Upper lobe of left lung (tissue), 6 donors: ENCODE measurements at regions not wholly inside any gene's neighbourhood (a gene's known extent, or its start where the extent isn't known, plus 50 kb on each side); places are given as distances from the start of the nearest gene placed in this dataset.
A peak's percentile ranks its signal among the peaks of the same experiment; 100 is the strongest.

Source experiments
- ATAC-seq, 2 donors: fragments of 200-7000 bp; cut with Tn5 transposase; one replicate each; pipeline ENCODE4 v1.9.1; 2022; ENCODE audit warnings: mild to moderate bottlenecking in 2 of 2, moderate library complexity in 2 of 2; ENCODE audit not compliant: low FRiP score in 2 of 2
- DNase-seq, 2 donors: peaks; one replicate each; pipeline ENCODE4 v3.0.0-alpha.2; 2019 to 2020
- H3K27ac ChIP-seq, 4 donors: fragments of 200-600 bp; sonication (generic); one replicate each; pipeline ENCODE4 v1.5.1; 2016 to 2019
- H3K27me3 ChIP-seq, 4 donors: fragments of 200-600 bp; sonication (generic); one replicate each; pipeline ENCODE4 v1.5.1; 2017 to 2019
- H3K36me3 ChIP-seq, 4 donors: fragments of 200-600 bp; sonication (generic); one replicate each; pipeline ENCODE4 v1.5.1; 2016 to 2019
- H3K4me1 ChIP-seq, 4 donors: fragments of 200-600 bp; sonication (generic); one replicate each; pipeline ENCODE4 v1.5.1; 2018 to 2019
- H3K4me3 ChIP-seq, 4 donors: fragments of 200-600 bp; sonication (generic); one replicate each; pipeline ENCODE4 v1.5.1; 2017 to 2019; ENCODE audit warnings: mild to moderate bottlenecking in 2 of 4, moderate library complexity in 1 of 4
- H3K9me3 ChIP-seq, 4 donors: fragments of 200-600 bp; sonication (generic); one replicate each; pipeline ENCODE4 v1.5.1; 2018 to 2019
- EP300 ChIP-seq, 4 donors: sonication (generic); formaldehyde crosslinking; IDR thresholded peaks; one replicate each; pipeline ENCODE4 v1.5.1; 2017; ENCODE audit warnings: antibody characterized with exemption in 4 of 4, control low read depth in 2 of 4
- POLR2A ChIP-seq, 4 donors: fragments of 450-650 bp; IDR thresholded peaks; one replicate each; pipeline ENCODE4 v1.5.1; 2016 to 2017; ENCODE audit warnings: antibody characterized with exemption in 4 of 4, mild to moderate bottlenecking in 2 of 4
- POLR2AphosphoS5 ChIP-seq, 2 donors: sonication (generic); formaldehyde crosslinking; IDR thresholded peaks; one replicate each; pipeline ENCODE4 v1.5.1; 2017; ENCODE audit warnings: antibody characterized with exemption in 2 of 2
- WGBS, 2 donors: methylation state at CpG; one replicate each; pipeline ENCODE4 v1.1.5; 2017 to 2018; 5-methylcytosine and 5-hydroxymethylcytosine counted together
- TF ChIP-seq, protein P1 (sequence below), 6 experiments: fragments of 450-650 bp in 4 of 6; fragments of 200-600 bp in 2 of 6; sonication (generic) in 2 of 6; IDR thresholded peaks; one replicate each; pipeline ENCODE4 v1.5.1; 2016 to 2019; ENCODE audit warnings: antibody characterized with exemption in 6 of 6
- donor health status: DM: no; HTN: no; CAD: no; lungs with moderate emphysema.
- donor health status: DM: no; HTN: yes; CAD: no; lungs with severe emphysema.

DNA sequence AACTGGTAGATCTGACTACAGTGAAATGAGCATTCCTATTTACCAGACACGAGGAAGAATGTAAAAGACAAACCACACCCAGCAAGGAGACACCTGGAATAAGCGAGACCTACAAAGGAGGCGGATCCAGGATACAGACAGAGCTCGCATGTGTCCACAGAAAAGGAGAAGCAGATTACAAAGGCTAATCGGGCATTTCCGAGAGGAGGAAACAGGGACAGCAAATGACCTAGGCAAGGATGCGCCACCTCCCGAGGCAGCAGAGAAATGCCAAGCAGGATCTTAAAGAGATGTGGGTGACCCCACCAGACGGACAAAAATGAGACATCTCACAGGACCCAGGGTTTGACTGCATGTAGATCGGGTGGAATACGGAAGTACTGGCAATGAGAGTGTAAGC lies 63.2 kb upstream of the IQSEC1 start:
- Histone ChIP-seq H3K27ac (no peak overlapping the region), H3K4me3 (no peak overlapping the region), H3K9me3 (no peaks in the 10 kb centered on the region), H3K36me3 (no peaks in the 10 kb centered on the region), H3K4me1 (no peaks in the 10 kb centered on the region), H3K27me3 (no peaks in the 10 kb centered on the region)
- WGBS, 2 donors = 65 to 68% methylated on average over 11 of the region's 11 CpGs
- ATAC-seq (no peak), DNase-seq (no peak)
- no peak for TF ChIP-seq POLR2A (IDR thresholded peaks at IDR 0.05)
- no peak for TF ChIP-seq POLR2AphosphoS5 (IDR thresholded peaks at IDR 0.05)
- TF ChIP-seq, protein P1, sequence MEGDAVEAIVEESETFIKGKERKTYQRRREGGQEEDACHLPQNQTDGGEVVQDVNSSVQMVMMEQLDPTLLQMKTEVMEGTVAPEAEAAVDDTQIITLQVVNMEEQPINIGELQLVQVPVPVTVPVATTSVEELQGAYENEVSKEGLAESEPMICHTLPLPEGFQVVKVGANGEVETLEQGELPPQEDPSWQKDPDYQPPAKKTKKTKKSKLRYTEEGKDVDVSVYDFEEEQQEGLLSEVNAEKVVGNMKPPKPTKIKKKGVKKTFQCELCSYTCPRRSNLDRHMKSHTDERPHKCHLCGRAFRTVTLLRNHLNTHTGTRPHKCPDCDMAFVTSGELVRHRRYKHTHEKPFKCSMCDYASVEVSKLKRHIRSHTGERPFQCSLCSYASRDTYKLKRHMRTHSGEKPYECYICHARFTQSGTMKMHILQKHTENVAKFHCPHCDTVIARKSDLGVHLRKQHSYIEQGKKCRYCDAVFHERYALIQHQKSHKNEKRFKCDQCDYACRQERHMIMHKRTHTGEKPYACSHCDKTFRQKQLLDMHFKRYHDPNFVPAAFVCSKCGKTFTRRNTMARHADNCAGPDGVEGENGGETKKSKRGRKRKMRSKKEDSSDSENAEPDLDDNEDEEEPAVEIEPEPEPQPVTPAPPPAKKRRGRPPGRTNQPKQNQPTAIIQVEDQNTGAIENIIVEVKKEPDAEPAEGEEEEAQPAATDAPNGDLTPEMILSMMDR (IDR thresholded peaks at IDR 0.05) = no peak
- TF ChIP-seq EP300 (IDR thresholded peaks at IDR 0.05) = no peak

DNA sequence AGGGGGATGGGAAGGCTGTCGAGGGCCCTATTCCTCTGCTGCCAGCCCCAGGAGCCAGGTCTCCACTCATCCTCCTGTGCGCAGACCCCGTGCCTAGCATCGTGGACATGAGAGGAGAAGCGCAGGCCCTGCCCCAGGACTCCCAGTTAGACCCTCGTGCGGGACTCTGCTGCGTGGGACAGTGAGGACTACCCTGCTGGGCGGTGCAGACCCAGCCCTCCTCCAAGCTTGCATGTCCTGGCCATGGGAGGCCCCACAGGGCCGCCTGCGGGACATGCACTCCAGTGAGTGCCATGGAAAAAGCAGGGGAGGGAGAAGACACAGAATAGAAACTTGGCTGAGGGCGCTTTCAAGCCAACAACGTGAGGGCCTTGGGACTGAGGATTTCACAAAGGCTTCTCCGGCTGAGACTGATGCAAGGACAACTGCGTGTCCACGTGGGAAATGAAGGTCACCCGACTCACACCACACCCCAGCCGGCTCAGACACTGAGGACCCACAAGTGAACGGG lies 62.6 kb upstream of the IQSEC1 start:
- Histone ChIP-seq H3K36me3 (no peaks in the 10 kb centered on the region), H3K4me3 (no peak overlapping the region), H3K4me1 (no peaks in the 10 kb centered on the region), H3K27me3 (no peaks in the 10 kb centered on the region), H3K9me3 (no peaks in the 10 kb centered on the region), H3K27ac (no peak overlapping the region)
- ATAC-seq = no peak
- WGBS, 2 donors = 72 to 77% methylated on average over 14 to 18 of the region's 19 CpGs
- no peak for TF ChIP-seq EP300 (IDR thresholded peaks at IDR 0.05)
- TF ChIP-seq POLR2A (IDR thresholded peaks at IDR 0.05) = no peak
- no peak for TF ChIP-seq POLR2AphosphoS5 (IDR thresholded peaks at IDR 0.05)
- TF ChIP-seq, protein P1 (IDR thresholded peaks at IDR 0.05) = no peak
- peak in 1 of 2 donors; percentile 13 for DNase-seq

DNA sequence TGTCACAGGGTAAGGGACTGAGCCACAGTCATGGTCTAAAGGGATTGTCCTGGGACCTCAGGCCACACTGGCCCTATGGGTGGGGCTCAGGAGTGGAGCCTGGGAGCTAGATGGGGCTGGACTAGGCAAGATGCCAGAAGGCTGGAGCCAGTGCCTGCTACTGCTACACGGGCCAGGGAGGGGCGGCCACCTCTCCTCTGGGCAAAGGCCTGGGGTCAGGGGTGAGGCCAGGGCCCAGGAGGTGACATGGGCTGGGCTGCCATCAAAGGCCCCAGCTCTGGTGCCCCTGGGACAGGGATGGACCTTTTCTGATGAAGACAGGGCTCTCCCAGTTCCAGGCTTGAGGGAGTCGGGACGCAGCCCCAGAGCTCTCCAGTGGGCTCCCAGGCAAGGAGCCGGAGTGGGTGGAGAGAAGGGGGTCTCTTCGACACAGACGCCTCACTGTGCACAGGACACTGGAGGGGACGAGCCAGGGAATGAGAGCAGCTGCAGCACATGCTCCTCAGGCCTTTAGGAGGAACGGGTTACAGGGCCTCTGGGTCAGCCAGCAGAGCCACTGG lies 62.1 kb upstream of the IQSEC1 start:
- no peaks in the 10 kb centered on the region for H3K36me3 ChIP-seq
- no peak overlapping the region for H3K4me3 ChIP-seq
- ATAC-seq (peak in 1 of 2 donors; percentile 13), DNase-seq (peak in 1 of 2 donors; percentile 19)
- WGBS, 2 donors = 82 to 85% methylated on average over 8 to 9 of the region's 9 CpGs
- TF ChIP-seq POLR2AphosphoS5 (IDR thresholded peaks at IDR 0.05) (no peak), POLR2A (IDR thresholded peaks at IDR 0.05) (no peak), EP300 (IDR thresholded peaks at IDR 0.05) (no peak)
- TF ChIP-seq, protein P1 (IDR thresholded peaks at IDR 0.05) = no peak
- H3K9me3 ChIP-seq = no peaks in the 10 kb centered on the region
- no peaks in the 10 kb centered on the region for H3K4me1 ChIP-seq
- no peaks in the 10 kb centered on the region for H3K27me3 ChIP-seq
- no peak overlapping the region for H3K27ac ChIP-seq

DNA sequence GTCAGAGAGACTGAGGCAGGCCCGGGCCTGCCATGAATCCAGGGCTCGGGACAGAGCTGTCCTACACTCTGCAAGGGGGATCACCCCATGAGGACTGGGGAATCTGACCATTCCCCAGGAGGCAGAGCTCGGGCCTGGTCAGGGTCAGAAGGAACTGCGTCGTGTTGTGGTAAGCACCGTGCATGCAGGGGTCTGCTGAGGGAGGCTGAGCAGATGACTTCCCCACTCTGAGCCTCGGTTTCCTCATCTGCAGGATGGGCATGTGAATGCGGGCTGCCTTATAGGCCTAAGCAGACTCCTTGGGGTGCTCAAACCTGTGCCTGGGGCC lies 61.6 kb upstream of the IQSEC1 start:
- Histone ChIP-seq H3K4me1 (no peaks in the 10 kb centered on the region), H3K4me3 (no peak overlapping the region), H3K27ac (no peak overlapping the region), H3K27me3 (no peaks in the 10 kb centered on the region), H3K36me3 (no peaks in the 10 kb centered on the region), H3K9me3 (no peaks in the 10 kb centered on the region)
- DNase-seq (peak in 1 of 2 donors; percentile 6), ATAC-seq (peak in 1 of 2 donors; percentile 24)
- TF ChIP-seq POLR2A (IDR thresholded peaks at IDR 0.05) = no peak
- TF ChIP-seq EP300 (IDR thresholded peaks at IDR 0.05) = no peak
- TF ChIP-seq, protein P1 (IDR thresholded peaks at IDR 0.05) = no peak
- TF ChIP-seq POLR2AphosphoS5 (IDR thresholded peaks at IDR 0.05) = no peak
- 89 to 100% methylated on average over 2 to 8 of the region's 8 CpGs for WGBS, 2 donors
